IMR-90 (cell line): ENCODE measurements at regions not wholly inside any gene's neighbourhood (a gene's known extent, or its start where the extent isn't known, plus 50 kb on each side); places are given as distances from the start of the nearest gene placed in this dataset.
A peak's percentile ranks its signal among the peaks of the same experiment; 100 is the strongest.

Experiments used
- ATAC-seq: fragments of 200-7000 bp; cut with Tn5 transposase; 2 replicates; pipeline ENCODE4 v1.9.1; 2020; ENCODE audit warnings: low read depth, mild to moderate bottlenecking, moderate library complexity
- BruUV-seq: library from RNA; stranded (reverse); fragments of 400-500 nt; replicated peaks from 2 replicates; lab custom pipeline; 2021; lab: Mats Ljungman, UMichigan
- CTCF ChIA-PET: fragments of 300-600 bp; formaldehyde crosslinking; extraction: SDS; loops from one replicate; lab custom pipeline; 2021; ENCODE audit warnings: antibody characterized with exemption; lab: Yijun Ruan, JAX
- POLR2A ChIA-PET: fragments of 300-600 bp; sonication (Branson Sonifier 250); formaldehyde crosslinking; loops from one replicate; lab custom pipeline; 2022; ENCODE audit warnings: antibody characterized with exemption; ENCODE audit not compliant: unreplicated experiment; lab: Charles Lee
- DNase-seq: peaks from one replicate; pipeline ENCODE4 v3.0.0; 2013
- H2AFZ ChIP-seq: replicated peaks from 2 replicates; pipeline ENCODE3; 2013; ENCODE audit warnings: low read length, mild to moderate bottlenecking; ENCODE audit not compliant: poor library complexity
- H2AK5ac ChIP-seq: 2 replicates; pipeline ENCODE4 v1.6.1; 2013; ENCODE audit warnings: low read depth, low read length, inconsistent platforms
- H2AK9ac ChIP-seq: replicated peaks from 2 replicates; pipeline ENCODE3; 2013; ENCODE audit warnings: mild to moderate bottlenecking, low read depth, low read length, moderate library complexity; ENCODE audit not compliant: poor library complexity
- H2BK120ac ChIP-seq: 2 replicates; pipeline ENCODE4 v1.6.1; 2013; ENCODE audit warnings: low read depth, low read length, inconsistent platforms
- H2BK15ac ChIP-seq: 3 replicates; pipeline ENCODE4 v1.6.1; 2013; ENCODE audit warnings: low read depth, low read length, inconsistent platforms
- H2BK20ac ChIP-seq: 2 replicates; pipeline ENCODE4 v1.6.1; 2013; ENCODE audit warnings: low read depth, mild to moderate bottlenecking, inconsistent platforms, low read length, moderate library complexity
- H2BK5ac ChIP-seq: 2 replicates; pipeline ENCODE4 v1.6.1; 2013; ENCODE audit warnings: mild to moderate bottlenecking, low read depth, low read length, inconsistent platforms; ENCODE audit not compliant: poor library complexity, severe bottlenecking
- H3K14ac ChIP-seq: replicated peaks from 2 replicates; pipeline ENCODE4 v1.6.1; 2013; ENCODE audit warnings: low read depth, low read length, inconsistent platforms
- H3K18ac ChIP-seq: 2 replicates; pipeline ENCODE4 v1.6.1; 2013; ENCODE audit warnings: low read depth, low read length, control low read depth
- H3K23ac ChIP-seq: 2 replicates; pipeline ENCODE4 v1.6.1; 2013; ENCODE audit warnings: low read depth, low read length, inconsistent platforms
- H3K27ac ChIP-seq: 2 replicates; pipeline ENCODE4 v1.5.1; 2013; ENCODE audit warnings: mild to moderate bottlenecking, control low read depth, low read length; ENCODE audit not compliant: insufficient read depth
- H3K27me3 ChIP-seq: 2 replicates; pipeline ENCODE4 v1.6.1; 2013; ENCODE audit warnings: low read length; ENCODE audit not compliant: control insufficient read depth, insufficient read depth
- H3K36me3 ChIP-seq: 2 replicates; pipeline ENCODE4 v1.6.1; 2013; ENCODE audit warnings: low read length, mixed read lengths; ENCODE audit not compliant: control insufficient read depth, insufficient read depth
- H3K4ac ChIP-seq: 2 replicates; pipeline ENCODE4 v1.6.1; 2013; ENCODE audit warnings: low read depth, low read length, inconsistent platforms
- H3K4me1 ChIP-seq: 2 replicates; pipeline ENCODE4 v1.6.1; 2013; ENCODE audit warnings: low read length, mixed read lengths; ENCODE audit not compliant: control insufficient read depth, insufficient read depth
- H3K4me2 ChIP-seq: 2 replicates; pipeline ENCODE4 v1.6.1; 2013; ENCODE audit warnings: low read depth, mild to moderate bottlenecking, control low read depth, low read length, moderate library complexity
- H3K4me3 ChIP-seq: 2 replicates; pipeline ENCODE4 v1.5.1; 2013; ENCODE audit warnings: low read depth, mild to moderate bottlenecking, control low read depth, low read length, moderate library complexity; ENCODE audit not compliant: insufficient read depth
- H3K56ac ChIP-seq: 2 replicates; pipeline ENCODE4 v1.6.1; 2013; ENCODE audit warnings: low read length, inconsistent platforms; ENCODE audit not compliant: insufficient read depth; ENCODE audit errors: extremely low read depth
- H3K79me1 ChIP-seq, 2 experiments: 2 replicates each; pipeline ENCODE4 v1.6.1; 2013; ENCODE audit warnings: low read length in 2 of 2, inconsistent platforms in 1 of 2, low read depth in 1 of 2
- H3K9ac ChIP-seq: 2 replicates; pipeline ENCODE4 v1.6.1; 2013; ENCODE audit warnings: low read depth, low read length, control low read depth
- H3K9me1 ChIP-seq: 2 replicates; pipeline ENCODE4 v1.6.1; 2013; ENCODE audit warnings: low read length, inconsistent platforms; ENCODE audit not compliant: insufficient read depth
- H3K9me3 ChIP-seq: 2 replicates; pipeline ENCODE4 v1.6.1; 2013; ENCODE audit warnings: low read length; ENCODE audit not compliant: control insufficient read depth, insufficient read depth
- H4K20me1 ChIP-seq: 2 replicates; pipeline ENCODE4 v1.6.1; 2013; ENCODE audit warnings: low read length, inconsistent platforms; ENCODE audit not compliant: insufficient read depth
- H4K5ac ChIP-seq: 2 replicates; pipeline ENCODE4 v1.6.1; 2013; ENCODE audit warnings: mild to moderate bottlenecking, low read depth, low read length, control low read depth
- H4K8ac ChIP-seq, 2 experiments: 2 replicates each; pipeline ENCODE4 v1.6.1; 2013; ENCODE audit warnings: low read depth in 2 of 2, low read length in 2 of 2, control low read depth in 1 of 2, inconsistent platforms in 1 of 2
- H4K91ac ChIP-seq: 2 replicates; pipeline ENCODE4 v1.6.1; 2013; ENCODE audit warnings: low read depth, low read length, inconsistent platforms; ENCODE audit not compliant: insufficient read depth
- BHLHE40 ChIP-seq: fragments of 150-350 bp; IDR thresholded peaks from 2 replicates; pipeline ENCODE4 v1.6.1; 2016; ENCODE audit warnings: mild to moderate bottlenecking, low read depth, low read length
- FOS ChIP-seq: fragments of 150-350 bp; IDR thresholded peaks from 2 replicates; pipeline ENCODE4 v1.6.1; 2016; ENCODE audit warnings: low read depth, low read length
- SMC3 ChIP-seq: fragments of 150-350 bp; IDR thresholded peaks from 2 replicates; pipeline ENCODE4 v1.6.1; 2016; ENCODE audit warnings: low read depth, mild to moderate bottlenecking, antibody characterized with exemption, low read length, moderate library complexity
- WGBS, 2 experiments: methylation state at CpG; one replicate each; pipeline versions ENCODE4 v1.1.5 to v1.1.7; 2013; ENCODE audit warnings: missing lambda C conversion rate in 2 of 2; ENCODE audit not compliant: insufficient read length in 1 of 2; ENCODE audit errors: extremely low coverage in 2 of 2; 5-methylcytosine and 5-hydroxymethylcytosine counted together
- dilution Hi-C: fragments of 300-500 bp; cut with HindIII; formaldehyde crosslinking; loops from one replicate; pipeline ENCODE4 v1.14.3; 2018; ENCODE audit warnings: low sequenced_read_pairs; ENCODE audit not compliant: unreplicated experiment
- in situ Hi-C: fragments of 300-500 bp; cut with MboI; formaldehyde crosslinking; loops from 3 replicates; pipeline ENCODE4 v1.14.3; 2019; ENCODE audit warnings: low sequenced_read_pairs, inconsistent platforms, mixed read lengths
- intact Hi-C: fragments of 100-400 bp; cut with micrococcal nuclease; formaldehyde crosslinking; loops from 2 replicates; pipeline ENCODE4 v1.10.0; 2022
- TF ChIP-seq, protein P1 (sequence below): conservative IDR thresholded peaks from 2 replicates; pipeline ENCODE4 v1.5.1; 2012; ENCODE audit warnings: mild to moderate bottlenecking, low read depth, low read length, improper control_type of control experiment
- TF ChIP-seq, protein P2 (sequence below): fragments of 150-350 bp; IDR thresholded peaks from 2 replicates; pipeline ENCODE4 v1.6.1; 2017; ENCODE audit warnings: mild to moderate bottlenecking, antibody characterized with exemption, low read length, low read depth

DNA sequence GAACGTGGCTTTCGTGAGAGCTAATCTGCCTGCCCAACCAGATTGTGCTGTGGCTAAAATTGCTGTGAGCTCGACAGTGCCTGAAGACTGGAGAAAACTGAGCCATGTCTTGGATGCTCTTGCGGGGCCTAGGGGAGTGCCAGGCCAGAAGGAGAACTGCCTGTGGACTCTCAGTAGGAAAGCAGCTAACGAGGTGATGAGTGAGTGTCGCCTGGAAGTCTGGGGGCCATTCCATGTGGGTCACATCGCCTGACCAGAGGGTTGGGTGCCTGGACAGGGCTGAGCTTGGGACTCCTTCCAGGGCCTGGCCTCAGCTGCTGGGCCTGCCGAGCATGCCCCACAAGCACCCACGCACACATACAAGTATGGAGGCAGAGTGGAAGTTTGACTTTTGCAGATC is 166.5 kb downstream of the VEGFA start (continued):
- TF ChIP-seq, protein P1, sequence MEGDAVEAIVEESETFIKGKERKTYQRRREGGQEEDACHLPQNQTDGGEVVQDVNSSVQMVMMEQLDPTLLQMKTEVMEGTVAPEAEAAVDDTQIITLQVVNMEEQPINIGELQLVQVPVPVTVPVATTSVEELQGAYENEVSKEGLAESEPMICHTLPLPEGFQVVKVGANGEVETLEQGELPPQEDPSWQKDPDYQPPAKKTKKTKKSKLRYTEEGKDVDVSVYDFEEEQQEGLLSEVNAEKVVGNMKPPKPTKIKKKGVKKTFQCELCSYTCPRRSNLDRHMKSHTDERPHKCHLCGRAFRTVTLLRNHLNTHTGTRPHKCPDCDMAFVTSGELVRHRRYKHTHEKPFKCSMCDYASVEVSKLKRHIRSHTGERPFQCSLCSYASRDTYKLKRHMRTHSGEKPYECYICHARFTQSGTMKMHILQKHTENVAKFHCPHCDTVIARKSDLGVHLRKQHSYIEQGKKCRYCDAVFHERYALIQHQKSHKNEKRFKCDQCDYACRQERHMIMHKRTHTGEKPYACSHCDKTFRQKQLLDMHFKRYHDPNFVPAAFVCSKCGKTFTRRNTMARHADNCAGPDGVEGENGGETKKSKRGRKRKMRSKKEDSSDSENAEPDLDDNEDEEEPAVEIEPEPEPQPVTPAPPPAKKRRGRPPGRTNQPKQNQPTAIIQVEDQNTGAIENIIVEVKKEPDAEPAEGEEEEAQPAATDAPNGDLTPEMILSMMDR, result no peak
- TF ChIP-seq BHLHE40, result no peak

DNA sequence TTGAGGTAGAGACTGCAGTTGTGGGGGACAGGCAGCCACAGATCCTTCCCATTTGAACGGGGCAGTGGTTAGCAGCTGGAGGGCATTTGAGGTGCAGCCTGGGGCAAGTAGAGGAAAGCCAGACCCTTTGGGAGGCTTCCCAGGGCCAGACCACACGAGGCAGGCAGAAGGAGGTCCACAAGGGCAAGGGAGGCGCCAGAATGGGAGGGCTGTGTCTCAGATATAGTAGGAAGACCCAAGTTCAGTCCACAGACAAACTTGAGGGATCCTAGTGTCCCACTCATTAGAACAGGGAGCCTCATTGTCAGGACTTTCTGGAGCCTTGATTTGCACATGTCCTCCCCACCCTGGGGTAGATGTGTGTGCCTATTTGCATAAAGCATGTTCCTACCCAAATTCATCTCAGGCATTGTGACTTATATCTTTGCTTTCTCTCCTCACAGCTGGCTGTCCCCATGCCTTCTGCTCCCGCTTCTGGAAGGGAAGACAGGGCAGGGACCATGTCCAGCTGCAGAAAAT is 166.0 kb downstream of the VEGFA start:
- Histone ChIP-seq H3K18ac (no peak overlapping the region), H3K4me2 (no peak overlapping the region), H3K79me1 (no peaks in the 10 kb centered on the region), H3K4me3 (no peak overlapping the region), H3K27ac (no peak overlapping the region), H2BK120ac (peak overlapping the region; percentile 30; the same call in 1 of the 2 replicates), H4K8ac (no peak overlapping the region), H3K4ac (peak overlapping the region; percentile 64), H3K9me3 (no peaks in the 10 kb centered on the region), H3K4me1 (peaks cover 23% of the 10 kb centered on the region), H3K9ac (no peak overlapping the region), H4K5ac (no peak overlapping the region), H3K9me1 (peaks cover 17% of the 10 kb centered on the region), H3K36me3 (no peaks in the 10 kb centered on the region), H3K14ac (no peak overlapping the region), H2AK9ac (peak overlapping the region; percentile 19), H2BK5ac (no peak overlapping the region), H2AK5ac (peak overlapping the region; percentile 15; the same call in 1 of the 2 replicates), H4K20me1 (no peaks in the 10 kb centered on the region), H3K56ac (no peak overlapping the region), H3K27me3 (peaks cover 21% of the 10 kb centered on the region), H2AFZ (no peak overlapping the region), H2BK15ac (peak overlapping the region; percentile 25; the same call in 1 of the 3 replicates), H4K91ac (peak overlapping the region; percentile 43; the same call in 1 of the 2 replicates), H2BK20ac (peak overlapping the region; percentile 5; the same call in 1 of the 2 replicates), H3K23ac (no peak overlapping the region)
- DNase-seq, result no peak
- no peak for ATAC-seq
- BruUV-seq, result no TSS peak
- ChIA-PET POLR2A (no interaction called here), CTCF (no interaction called here)
- WGBS, 2 experiments, result 89% methylated on average over 3 of the region's 4 CpGs; no CpG with 5 or more reads in 1 of the 2 experiments
- intact Hi-C loops (no loop called here), dilution Hi-C loops (no loop called here), in situ Hi-C loops (no loop called here)
- TF ChIP-seq, protein P2, sequence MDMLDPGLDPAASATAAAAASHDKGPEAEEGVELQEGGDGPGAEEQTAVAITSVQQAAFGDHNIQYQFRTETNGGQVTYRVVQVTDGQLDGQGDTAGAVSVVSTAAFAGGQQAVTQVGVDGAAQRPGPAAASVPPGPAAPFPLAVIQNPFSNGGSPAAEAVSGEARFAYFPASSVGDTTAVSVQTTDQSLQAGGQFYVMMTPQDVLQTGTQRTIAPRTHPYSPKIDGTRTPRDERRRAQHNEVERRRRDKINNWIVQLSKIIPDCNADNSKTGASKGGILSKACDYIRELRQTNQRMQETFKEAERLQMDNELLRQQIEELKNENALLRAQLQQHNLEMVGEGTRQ, result no peak
- TF ChIP-seq, protein P1, result no peak
- no peak for TF ChIP-seq FOS
- TF ChIP-seq SMC3, result no peak
